CD14-positive monocyte (primary cell): ENCODE measurements at regions not wholly inside any gene's neighbourhood (a gene's known extent, or its start where the extent isn't known, plus 50 kb on each side); places are given as distances from the start of the nearest gene placed in this dataset.
A peak's percentile ranks its signal among the peaks of the same experiment; 100 is the strongest.

ENCODE experiments used
- DNase-seq, 3 donors: peaks; one replicate each; pipeline ENCODE4 v3.0.0-alpha.2; 2011 to 2022
- H2AFZ ChIP-seq: 2 replicates; pipeline ENCODE4 v1.6.0; 2012; ENCODE audit warnings: mild to moderate bottlenecking, low read depth, low read length, inconsistent platforms; ENCODE audit not compliant: insufficient read depth, poor library complexity, severe bottlenecking
- H3K27ac ChIP-seq, 2 donors: 1 replicate in 1 of 2; 2 replicates in 1 of 2; pipeline ENCODE4 v1.5.1; 2012 to 2013; ENCODE audit warnings: low read length in 2 of 2, control low read depth in 1 of 2, inconsistent platforms in 1 of 2, low read depth in 1 of 2, mild to moderate bottlenecking in 1 of 2
- H3K27me3 ChIP-seq, 2 donors: one replicate each; pipeline versions ENCODE4 v1.6.0 to v1.6.1; 2011 to 2013; ENCODE audit warnings: low read length in 2 of 2; ENCODE audit not compliant: control insufficient read depth in 2 of 2, insufficient read depth in 2 of 2
- H3K36me3 ChIP-seq, 2 donors: replicated peaks in 1 of 2; 1 replicate in 1 of 2; 2 replicates in 1 of 2; pipeline versions ENCODE4 v1.5.1 to v1.6.1; 2012 to 2013; ENCODE audit warnings: low read length in 2 of 2, control low read depth in 1 of 2, inconsistent platforms in 1 of 2, mild to moderate bottlenecking in 1 of 2; ENCODE audit not compliant: insufficient read depth in 2 of 2, control insufficient read depth in 1 of 2
- H3K4me1 ChIP-seq, 2 donors: 1 replicate in 1 of 2; 2 replicates in 1 of 2; pipeline versions ENCODE4 v1.5.1 to v1.6.1; 2012 to 2013; ENCODE audit warnings: low read length in 2 of 2, control low read depth in 1 of 2, inconsistent platforms in 1 of 2, mild to moderate bottlenecking in 1 of 2, moderate library complexity in 1 of 2; ENCODE audit not compliant: insufficient read depth in 2 of 2, control insufficient read depth in 1 of 2
- H3K4me2 ChIP-seq: replicated peaks from 2 replicates; pipeline ENCODE3; 2012; ENCODE audit warnings: low read length, moderate library complexity, mild to moderate bottlenecking; ENCODE audit not compliant: poor library complexity, severe bottlenecking; ENCODE audit errors: extremely low read depth
- H3K4me3 ChIP-seq, 3 experiments: fragments of 200-600 bp in 1 of 3; sonication (generic) in 1 of 3; replicated peaks in 1 of 3; 1 replicate in 2 of 3; 2 replicates in 1 of 3; pipeline ENCODE4 v1.5.1; 2011 to 2013; ENCODE audit warnings: low read length in 3 of 3, mild to moderate bottlenecking in 3 of 3, control low read depth in 2 of 3, low read depth in 2 of 3, inconsistent platforms in 1 of 3, moderate library complexity in 1 of 3
- H3K79me2 ChIP-seq: 2 replicates; pipeline ENCODE4 v1.6.0; 2012; ENCODE audit warnings: mild to moderate bottlenecking, control low read depth, inconsistent platforms, low read length, moderate library complexity; ENCODE audit not compliant: insufficient read depth
- H3K9ac ChIP-seq: 2 replicates; pipeline ENCODE4 v1.6.0; 2017; ENCODE audit warnings: low read length, mild to moderate bottlenecking; ENCODE audit not compliant: insufficient read depth, poor library complexity, severe bottlenecking
- H3K9me3 ChIP-seq, 2 donors: replicated peaks in 1 of 2; 1 replicate in 1 of 2; 2 replicates in 1 of 2; pipeline versions ENCODE4 v1.5.1 to v1.6.1; 2012 to 2013; ENCODE audit warnings: low read length in 2 of 2, control low read depth in 1 of 2; ENCODE audit not compliant: control insufficient read depth in 1 of 2, insufficient read depth in 1 of 2
- H4K20me1 ChIP-seq: 2 replicates; pipeline ENCODE4 v1.6.0; 2012; ENCODE audit warnings: mild to moderate bottlenecking, low read length, control low read depth, moderate library complexity; ENCODE audit not compliant: insufficient read depth
- H3K27ac Mint-ChIP-seq, 7 donors: one replicate each; pipeline ENCODE4 v1.8.0; 2020; ENCODE audit warnings: mild to moderate bottlenecking in 7 of 7, mixed read lengths in 7 of 7, moderate library complexity in 6 of 7, inconsistent platforms in 2 of 7
- H3K27me3 Mint-ChIP-seq, 3 donors: one replicate each; pipeline ENCODE4 v1.8.0; 2021 to 2022; ENCODE audit warnings: low read depth in 3 of 3, mild to moderate bottlenecking in 3 of 3, mixed read lengths in 3 of 3, moderate library complexity in 3 of 3, inconsistent platforms in 1 of 3
- H3K36me3 Mint-ChIP-seq, 2 donors: one replicate each; pipeline ENCODE4 v1.8.0; 2020; ENCODE audit warnings: mixed read lengths in 2 of 2, inconsistent platforms in 1 of 2, mild to moderate bottlenecking in 1 of 2
- H3K4me1 Mint-ChIP-seq: one replicate; pipeline ENCODE4 v1.8.0; 2020; ENCODE audit warnings: mild to moderate bottlenecking, mixed read lengths
- H3K4me3 Mint-ChIP-seq, 2 donors: one replicate each; pipeline ENCODE4 v1.8.0; 2020; ENCODE audit warnings: mild to moderate bottlenecking in 2 of 2, mixed read lengths in 2 of 2, moderate library complexity in 1 of 2
- H3K9me3 Mint-ChIP-seq, 7 donors: one replicate each; pipeline ENCODE4 v1.8.0; 2020 to 2022; ENCODE audit warnings: mixed read lengths in 7 of 7, mild to moderate bottlenecking in 6 of 7, moderate library complexity in 6 of 7, inconsistent platforms in 2 of 7
- WGBS: methylation state at CpG from one replicate; pipeline ENCODE4 v1.1.5; 2013; ENCODE audit warnings: missing lambda C conversion rate; ENCODE audit not compliant: insufficient coverage; 5-methylcytosine and 5-hydroxymethylcytosine counted together
- intact Hi-C, 2 donors: fragments of 100-400 bp; cut with micrococcal nuclease; formaldehyde crosslinking; loops; one replicate each; pipeline versions ENCODE4 v1.15.0 to v1.15.1; 2023
- TF ChIP-seq, protein P1 (sequence below): fragments of 200-600 bp; IDR thresholded peaks from one replicate; pipeline ENCODE4 v1.8.0; 2022; ENCODE audit warnings: antibody characterized with exemption, mild to moderate bottlenecking

DNA sequence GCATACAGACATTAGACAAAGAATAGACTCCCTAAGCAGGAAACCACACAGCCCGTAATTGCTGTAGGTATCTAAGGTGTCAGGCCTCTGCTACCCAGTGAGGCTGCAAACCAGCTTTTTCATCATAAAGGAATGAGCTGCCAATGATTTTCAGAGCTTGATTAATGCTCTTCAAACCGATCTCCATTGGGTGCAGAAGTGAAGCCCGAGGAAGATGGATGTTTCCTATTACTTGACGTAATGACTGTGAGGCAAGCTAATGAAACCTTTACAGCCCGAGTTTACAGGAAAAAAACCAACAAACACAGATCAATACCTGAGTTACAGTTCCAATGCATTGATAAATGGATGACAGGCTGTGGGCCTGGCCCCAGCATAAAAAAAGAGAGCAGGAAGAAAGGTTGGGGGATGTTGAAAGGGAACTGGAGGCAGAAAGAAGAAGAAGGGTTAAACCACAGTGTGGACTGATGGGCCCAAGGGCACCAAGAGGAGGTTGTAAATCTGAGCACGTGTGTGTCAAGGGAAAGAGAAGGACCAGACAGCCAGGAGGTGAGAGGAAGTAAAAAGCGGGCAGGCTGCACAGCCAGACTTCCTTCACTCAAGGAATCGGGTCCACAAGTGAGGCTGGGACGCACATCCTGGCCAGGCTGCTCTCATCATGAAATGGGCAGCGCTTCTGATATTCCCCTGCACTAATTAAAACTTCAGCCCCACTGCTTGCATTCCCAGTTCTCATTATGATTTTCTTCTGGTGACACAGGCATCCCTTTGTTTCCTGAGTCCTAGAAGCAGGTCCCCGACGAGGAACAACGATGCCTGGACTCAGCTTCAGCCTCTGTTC lies 70.6 kb upstream of the NTM start:
- 38% methylated on average over 8 of the region's 13 CpGs for WGBS
- peaks cover 1 to 5% (median 3%) of the 10 kb centered on the region in 3 donors for H3K27me3 Mint-ChIP-seq

DNA sequence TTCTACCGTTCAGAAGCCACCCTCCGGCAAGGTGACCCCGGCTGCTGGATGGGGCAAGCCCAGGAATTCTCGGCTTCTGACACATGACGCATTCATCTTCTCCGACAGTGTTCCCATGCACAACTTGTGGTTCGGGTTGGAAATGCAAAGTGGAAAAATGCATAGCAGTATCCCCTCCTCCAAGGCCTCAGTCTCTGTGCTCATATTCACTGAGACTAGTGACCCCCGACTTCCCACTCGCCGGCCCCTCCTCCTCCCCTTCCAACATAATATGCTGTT lies 70.0 kb upstream of the NTM start:
- Mint-ChIP-seq H3K36me3 (no peaks in the 10 kb centered on the region), H3K4me3 (no peak overlapping the region), H3K4me1 (no peaks in the 10 kb centered on the region), H3K27me3 (peaks cover 1 to 5% (median 3%) of the 10 kb centered on the region in 3 donors), H3K27ac (no peak overlapping the region), H3K9me3 (peaks cover 0 to 7% (median 5%) of the 10 kb centered on the region in 7 donors)
- intact Hi-C loops = no loop called here
- Histone ChIP-seq H3K9me3 (no peaks in the 10 kb centered on the region), H3K79me2 (no peaks in the 10 kb centered on the region), H3K4me2 (no peak overlapping the region), H3K4me3 (no peak overlapping the region), H3K4me1 (no peaks in the 10 kb centered on the region), H3K27me3 (no peaks in the 10 kb centered on the region), H2AFZ (no peak overlapping the region), H3K27ac (no peak overlapping the region), H3K9ac (no peak overlapping the region), H4K20me1 (no peaks in the 10 kb centered on the region), H3K36me3 (no peaks in the 10 kb centered on the region)
- no peak for DNase-seq
- TF ChIP-seq, protein P1, sequence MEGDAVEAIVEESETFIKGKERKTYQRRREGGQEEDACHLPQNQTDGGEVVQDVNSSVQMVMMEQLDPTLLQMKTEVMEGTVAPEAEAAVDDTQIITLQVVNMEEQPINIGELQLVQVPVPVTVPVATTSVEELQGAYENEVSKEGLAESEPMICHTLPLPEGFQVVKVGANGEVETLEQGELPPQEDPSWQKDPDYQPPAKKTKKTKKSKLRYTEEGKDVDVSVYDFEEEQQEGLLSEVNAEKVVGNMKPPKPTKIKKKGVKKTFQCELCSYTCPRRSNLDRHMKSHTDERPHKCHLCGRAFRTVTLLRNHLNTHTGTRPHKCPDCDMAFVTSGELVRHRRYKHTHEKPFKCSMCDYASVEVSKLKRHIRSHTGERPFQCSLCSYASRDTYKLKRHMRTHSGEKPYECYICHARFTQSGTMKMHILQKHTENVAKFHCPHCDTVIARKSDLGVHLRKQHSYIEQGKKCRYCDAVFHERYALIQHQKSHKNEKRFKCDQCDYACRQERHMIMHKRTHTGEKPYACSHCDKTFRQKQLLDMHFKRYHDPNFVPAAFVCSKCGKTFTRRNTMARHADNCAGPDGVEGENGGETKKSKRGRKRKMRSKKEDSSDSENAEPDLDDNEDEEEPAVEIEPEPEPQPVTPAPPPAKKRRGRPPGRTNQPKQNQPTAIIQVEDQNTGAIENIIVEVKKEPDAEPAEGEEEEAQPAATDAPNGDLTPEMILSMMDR = no peak
- 84% methylated on average over 3 of the region's 10 CpGs for WGBS

More for the DNA sequence above, 70.6 kb upstream of the NTM start:
- no peak overlapping the region for H2AFZ ChIP-seq
- H3K4me3 ChIP-seq = no peak overlapping the region
- H3K4me1 ChIP-seq = no peaks in the 10 kb centered on the region
- H3K9ac ChIP-seq = no peak overlapping the region
- Mint-ChIP-seq H3K36me3 (no peaks in the 10 kb centered on the region), H3K27ac (no peak overlapping the region), H3K9me3 (peaks cover 0 to 7% (median 4%) of the 10 kb centered on the region in 7 donors), H3K4me1 (no peaks in the 10 kb centered on the region), H3K4me3 (peak overlapping the region in 1 of 2 donors; percentile 10)
- H3K36me3 ChIP-seq = no peaks in the 10 kb centered on the region
- TF ChIP-seq, protein P1 = no peak
- intact Hi-C loops = no loop called here
- H3K4me2 ChIP-seq = no peak overlapping the region
- no peaks in the 10 kb centered on the region for H3K79me2 ChIP-seq
- no peak for DNase-seq
- H3K27me3 ChIP-seq = no peaks in the 10 kb centered on the region
- no peaks in the 10 kb centered on the region for H3K9me3 ChIP-seq
- no peaks in the 10 kb centered on the region for H4K20me1 ChIP-seq
- no peak overlapping the region for H3K27ac ChIP-seq
